WTC11 (cell line): ENCODE measurements at regions not wholly inside any gene's neighbourhood (a gene's known extent, or its start where the extent isn't known, plus 50 kb on each side); places are given as distances from the start of the nearest gene placed in this dataset.

Experiments
- ATAC-seq: fragments of 200-7000 bp; cut with Tn5 transposase; 2 replicates; pipeline ENCODE4 v1.10.0; 2021; ENCODE audit warnings: mild to moderate bottlenecking, moderate library complexity
- CTCF ChIA-PET: fragments of 300-600 bp; sonication (Branson Sonifier 250); formaldehyde crosslinking; loops from one replicate; lab custom pipeline; 2021; ENCODE audit warnings: antibody characterized with exemption; lab: Charles Lee
- POLR2A ChIA-PET: fragments of 350-600 bp; sonication (Branson Sonifier 250); formaldehyde crosslinking; loops from one replicate; lab custom pipeline; 2021; ENCODE audit warnings: antibody characterized with exemption; lab: Charles Lee
- DNase-seq: peaks from one replicate; pipeline ENCODE4 v3.0.0; 2021; ENCODE audit warnings: low spot score
- H3K27ac Mint-ChIP-seq: 2 replicates; pipeline ENCODE4 v1.8.0; 2021; ENCODE audit warnings: mixed read lengths
- H3K27me3 Mint-ChIP-seq: 2 replicates; pipeline ENCODE4 v1.8.0; 2021; ENCODE audit warnings: low read depth, mild to moderate bottlenecking, moderate library complexity, mixed read lengths
- H3K36me3 Mint-ChIP-seq: 2 replicates; pipeline ENCODE4 v1.8.0; 2021; ENCODE audit warnings: mixed read lengths
- H3K4me1 Mint-ChIP-seq: 2 replicates; pipeline ENCODE4 v1.8.0; 2022; ENCODE audit warnings: mixed read lengths
- H3K4me3 Mint-ChIP-seq: 2 replicates; pipeline ENCODE4 v1.8.0; 2021; ENCODE audit warnings: mild to moderate bottlenecking, moderate library complexity, mixed read lengths
- H3K9me3 Mint-ChIP-seq: 2 replicates; pipeline ENCODE4 v1.8.0; 2021; ENCODE audit warnings: mixed read lengths
- ARID4B ChIP-seq: sonication (generic); formaldehyde crosslinking; IDR thresholded peaks from 2 replicates; pipeline ENCODE4 v1.8.0; 2023; ENCODE audit warnings: missing genetic modification reagents, mild to moderate bottlenecking, borderline replicate concordance
- ETV6 ChIP-seq: sonication (generic); formaldehyde crosslinking; IDR thresholded peaks from 2 replicates; pipeline ENCODE4 v1.8.1; 2022; ENCODE audit warnings: mild to moderate bottlenecking, missing genetic modification reagents
- GABPB1 ChIP-seq: sonication (generic); formaldehyde crosslinking; IDR thresholded peaks from 2 replicates; pipeline ENCODE4 v1.8.1; 2023; ENCODE audit warnings: mild to moderate bottlenecking, missing genetic modification reagents
- GTF2I ChIP-seq: fragments of 250-450 bp; sonication (Bioruptor Pico); conservative IDR thresholded peaks from 2 replicates; pipeline ENCODE4 v1.4.0; 2021; ENCODE audit warnings: mild to moderate bottlenecking
- JAZF1 ChIP-seq: fragments of 250-450 bp; sonication (Bioruptor Pico); IDR thresholded peaks from 2 replicates; pipeline ENCODE4 v1.9.0; 2021; ENCODE audit warnings: moderate library complexity, mild to moderate bottlenecking, inconsistent platforms
- MYBL2 ChIP-seq: sonication (generic); formaldehyde crosslinking; IDR thresholded peaks from 2 replicates; pipeline ENCODE4 v1.8.1; 2023; ENCODE audit warnings: mild to moderate bottlenecking, moderate library complexity, missing genetic modification reagents
- NFYB ChIP-seq: sonication (generic); formaldehyde crosslinking; conservative IDR thresholded peaks from 2 replicates; pipeline ENCODE4 v1.8.0; 2022; ENCODE audit warnings: low read depth, missing genetic modification reagents
- PRDM15 ChIP-seq: sonication (generic); formaldehyde crosslinking; IDR thresholded peaks from 2 replicates; pipeline ENCODE4 v1.8.0; 2022; ENCODE audit warnings: missing genetic modification reagents
- SMAD3 ChIP-seq: sonication (generic); formaldehyde crosslinking; IDR thresholded peaks from 2 replicates; pipeline ENCODE4 v1.8.0; 2022; ENCODE audit warnings: missing genetic modification reagents, mild to moderate bottlenecking, borderline replicate concordance
- TCF7 ChIP-seq: sonication (generic); formaldehyde crosslinking; IDR thresholded peaks from 2 replicates; pipeline ENCODE4 v1.8.0; 2022; ENCODE audit warnings: mild to moderate bottlenecking, low read depth, missing genetic modification reagents, moderate library complexity
- TP53 ChIP-seq: sonication (generic); formaldehyde crosslinking; IDR thresholded peaks from 2 replicates; pipeline ENCODE4 v1.8.1; 2023; ENCODE audit warnings: mild to moderate bottlenecking, missing genetic modification reagents
- ZMAT4 ChIP-seq: fragments of 250-450 bp; sonication (Bioruptor Pico); IDR thresholded peaks from 2 replicates; pipeline ENCODE4 v1.9.0; 2021; ENCODE audit warnings: mild to moderate bottlenecking
- ZNF232 ChIP-seq: sonication (generic); formaldehyde crosslinking; IDR thresholded peaks from 2 replicates; pipeline ENCODE4 v1.8.0; 2022; ENCODE audit warnings: mild to moderate bottlenecking, missing genetic modification reagents
- ZNF396 ChIP-seq: fragments of 250-450 bp; sonication (Bioruptor Pico); IDR thresholded peaks from 2 replicates; pipeline ENCODE4 v1.8.0; 2021; ENCODE audit warnings: mild to moderate bottlenecking, moderate library complexity, borderline replicate concordance
- ZNF416 ChIP-seq: fragments of 250-450 bp; sonication (Bioruptor Pico); IDR thresholded peaks from 2 replicates; pipeline ENCODE4 v1.9.0; 2021; ENCODE audit warnings: mild to moderate bottlenecking, inconsistent platforms
- TF ChIP-seq, protein P1 (sequence below): sonication (generic); formaldehyde crosslinking; IDR thresholded peaks from 2 replicates; pipeline ENCODE4 v1.8.1; 2023; ENCODE audit warnings: mild to moderate bottlenecking, missing genetic modification reagents
- TF ChIP-seq, protein P2 (sequence below): sonication (generic); formaldehyde crosslinking; IDR thresholded peaks from 2 replicates; pipeline ENCODE4 v1.8.0; 2023; ENCODE audit warnings: mild to moderate bottlenecking, missing genetic modification reagents

GRCh38 chr4:138609943-138610350 is 367.8 kb upstream of the SLC7A11 start:
- ChIA-PET CTCF (no interaction called here), POLR2A (no interaction called here)
- DNase-seq, result no peak
- TF ChIP-seq MYBL2 (CRISPR knock-in tag) (no peak), TP53 (no peak)
- no peak for ATAC-seq
- H3K36me3 Mint-ChIP-seq, result no peaks in the 10 kb centered on the region
- peaks cover 43% of the 10 kb centered on the region for H3K4me1 Mint-ChIP-seq
- no peak overlapping the region for H3K27ac Mint-ChIP-seq
- H3K9me3 Mint-ChIP-seq, result peaks cover 7% of the 10 kb centered on the region
- H3K4me3 Mint-ChIP-seq, result no peak overlapping the region
- no peaks in the 10 kb centered on the region for H3K27me3 Mint-ChIP-seq

GRCh38 chr4:138604556-138604955 is 362.4 kb upstream of the SLC7A11 start:
- no peak overlapping the region for H3K4me3 Mint-ChIP-seq
- POLR2A ChIA-PET, result no interaction called here
- no peak for ATAC-seq
- H3K27ac Mint-ChIP-seq, result no peak overlapping the region
- peaks cover 34% of the 10 kb centered on the region for H3K9me3 Mint-ChIP-seq
- peaks cover 21% of the 10 kb centered on the region for H3K36me3 Mint-ChIP-seq
- CTCF ChIA-PET, result no interaction called here
- no peaks in the 10 kb centered on the region for H3K27me3 Mint-ChIP-seq
- peaks cover 6% of the 10 kb centered on the region for H3K4me1 Mint-ChIP-seq
- no peak for TF ChIP-seq ZMAT4
- no peak for DNase-seq

DNA sequence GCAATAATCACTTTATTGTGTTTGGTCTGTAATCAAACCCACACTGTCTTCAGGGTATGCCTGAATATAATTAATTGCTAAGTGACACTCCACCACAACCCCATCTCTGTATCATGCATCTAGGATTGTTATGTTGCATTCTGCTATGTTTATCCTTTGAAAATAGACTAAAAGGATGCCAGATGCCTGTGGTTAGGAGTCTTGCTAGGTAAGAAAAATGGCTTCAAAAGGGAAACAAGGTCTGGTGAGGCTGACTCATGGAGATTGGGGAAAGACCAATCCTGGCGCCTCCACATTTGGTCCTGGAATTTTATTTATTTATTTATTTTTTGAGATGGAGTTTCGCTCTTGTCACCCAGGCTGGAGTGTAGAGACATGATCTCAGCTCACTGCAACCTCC is 360.5 kb upstream of the SLC7A11 start:
- Mint-ChIP-seq H3K27ac (no peak overlapping the region), H3K4me3 (no peak overlapping the region), H3K27me3 (no peaks in the 10 kb centered on the region), H3K36me3 (peaks cover 21% of the 10 kb centered on the region), H3K9me3 (peaks cover 32% of the 10 kb centered on the region), H3K4me1 (peaks cover 7% of the 10 kb centered on the region)
- POLR2A ChIA-PET, result no interaction called here
- CTCF ChIA-PET, result no interaction called here
- TF ChIP-seq GABPB1, result no peak
- TF ChIP-seq, protein P1, sequence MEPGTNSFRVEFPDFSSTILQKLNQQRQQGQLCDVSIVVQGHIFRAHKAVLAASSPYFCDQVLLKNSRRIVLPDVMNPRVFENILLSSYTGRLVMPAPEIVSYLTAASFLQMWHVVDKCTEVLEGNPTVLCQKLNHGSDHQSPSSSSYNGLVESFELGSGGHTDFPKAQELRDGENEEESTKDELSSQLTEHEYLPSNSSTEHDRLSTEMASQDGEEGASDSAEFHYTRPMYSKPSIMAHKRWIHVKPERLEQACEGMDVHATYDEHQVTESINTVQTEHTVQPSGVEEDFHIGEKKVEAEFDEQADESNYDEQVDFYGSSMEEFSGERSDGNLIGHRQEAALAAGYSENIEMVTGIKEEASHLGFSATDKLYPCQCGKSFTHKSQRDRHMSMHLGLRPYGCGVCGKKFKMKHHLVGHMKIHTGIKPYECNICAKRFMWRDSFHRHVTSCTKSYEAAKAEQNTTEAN, result no peak
- no peak for TF ChIP-seq ETV6 (CRISPR knock-in tag)
- no peak for TF ChIP-seq SMAD3 (CRISPR knock-in tag)
- no peak for TF ChIP-seq TCF7
- no peak for TF ChIP-seq ZNF232 (CRISPR knock-in tag)
- no peak for TF ChIP-seq ZNF396 (CRISPR knock-in tag)
- no peak for TF ChIP-seq NFYB (CRISPR knock-in tag)
- TF ChIP-seq ARID4B, result no peak
- TF ChIP-seq JAZF1 (CRISPR knock-in tag), result no peak
- TF ChIP-seq PRDM15, result no peak
- TF ChIP-seq, protein P2, sequence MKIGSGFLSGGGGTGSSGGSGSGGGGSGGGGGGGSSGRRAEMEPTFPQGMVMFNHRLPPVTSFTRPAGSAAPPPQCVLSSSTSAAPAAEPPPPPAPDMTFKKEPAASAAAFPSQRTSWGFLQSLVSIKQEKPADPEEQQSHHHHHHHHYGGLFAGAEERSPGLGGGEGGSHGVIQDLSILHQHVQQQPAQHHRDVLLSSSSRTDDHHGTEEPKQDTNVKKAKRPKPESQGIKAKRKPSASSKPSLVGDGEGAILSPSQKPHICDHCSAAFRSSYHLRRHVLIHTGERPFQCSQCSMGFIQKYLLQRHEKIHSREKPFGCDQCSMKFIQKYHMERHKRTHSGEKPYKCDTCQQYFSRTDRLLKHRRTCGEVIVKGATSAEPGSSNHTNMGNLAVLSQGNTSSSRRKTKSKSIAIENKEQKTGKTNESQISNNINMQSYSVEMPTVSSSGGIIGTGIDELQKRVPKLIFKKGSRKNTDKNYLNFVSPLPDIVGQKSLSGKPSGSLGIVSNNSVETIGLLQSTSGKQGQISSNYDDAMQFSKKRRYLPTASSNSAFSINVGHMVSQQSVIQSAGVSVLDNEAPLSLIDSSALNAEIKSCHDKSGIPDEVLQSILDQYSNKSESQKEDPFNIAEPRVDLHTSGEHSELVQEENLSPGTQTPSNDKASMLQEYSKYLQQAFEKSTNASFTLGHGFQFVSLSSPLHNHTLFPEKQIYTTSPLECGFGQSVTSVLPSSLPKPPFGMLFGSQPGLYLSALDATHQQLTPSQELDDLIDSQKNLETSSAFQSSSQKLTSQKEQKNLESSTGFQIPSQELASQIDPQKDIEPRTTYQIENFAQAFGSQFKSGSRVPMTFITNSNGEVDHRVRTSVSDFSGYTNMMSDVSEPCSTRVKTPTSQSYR (CRISPR knock-in tag), result no peak
- no peak for TF ChIP-seq ZNF416 (CRISPR knock-in tag)
- TF ChIP-seq GTF2I (CRISPR knock-in tag), result no peak
- DNase-seq (no peak), ATAC-seq (no peak)
